PC-9 (cell line): ENCODE measurements at regions not wholly inside any gene's neighbourhood (a gene's known extent, or its start where the extent isn't known, plus 50 kb on each side); places are given as distances from the start of the nearest gene placed in this dataset.

Experiments
- CTCF ChIP-seq: fragments of 200-600 bp; sonication (generic); conservative IDR thresholded peaks from 2 replicates; pipeline ENCODE4 v1.6.1; 2017; ENCODE audit warnings: mixed run types, antibody characterized with exemption, mild to moderate bottlenecking, moderate library complexity
- EZH2 ChIP-seq: fragments of 200-600 bp; sonication (generic); IDR thresholded peaks from 2 replicates; pipeline ENCODE4 v1.8.0; 2017; ENCODE audit warnings: antibody characterized with exemption, low read depth

GRCh38 chr14:84237881-84238280, 1292.1 kb upstream of the FLRT2 start:
- no peak for TF ChIP-seq CTCF
- no peak for TF ChIP-seq EZH2
